Osteoblast (primary cell): ENCODE measurements at regions not wholly inside any gene's neighbourhood (a gene's known extent, or its start where the extent isn't known, plus 50 kb on each side); places are given as distances from the start of the nearest gene placed in this dataset.

Source experiments
- DNase-seq: peaks from one replicate; pipeline ENCODE4 v3.0.0; 2011; ENCODE audit warnings: low spot score, mixed read lengths; ENCODE audit not compliant: insufficient read length; ENCODE audit errors: missing footprints
- H2AFZ ChIP-seq: 2 replicates; pipeline ENCODE4 v1.6.0; 2011; ENCODE audit warnings: mild to moderate bottlenecking, low read length
- H3K27ac ChIP-seq: 2 replicates; pipeline ENCODE4 v1.5.1; 2011; ENCODE audit warnings: mild to moderate bottlenecking, low read depth, low read length, moderate library complexity
- H3K27me3 ChIP-seq: 2 replicates; pipeline ENCODE4 v1.6.0; 2012; ENCODE audit warnings: mild to moderate bottlenecking, control low read depth, inconsistent platforms, low read length, moderate library complexity; ENCODE audit not compliant: insufficient read depth
- H3K36me3 ChIP-seq: 2 replicates; pipeline ENCODE4 v1.5.1; 2011; ENCODE audit warnings: mild to moderate bottlenecking, low read length, control low read depth, moderate library complexity; ENCODE audit not compliant: insufficient read depth
- H3K4me1 ChIP-seq: 2 replicates; pipeline ENCODE4 v1.5.1; 2011; ENCODE audit warnings: mild to moderate bottlenecking, low read length, control low read depth, moderate library complexity; ENCODE audit not compliant: insufficient read depth
- H3K4me2 ChIP-seq: 2 replicates; pipeline ENCODE4 v1.6.0; 2011; ENCODE audit warnings: mild to moderate bottlenecking, low read length; ENCODE audit not compliant: insufficient read depth
- H3K4me3 ChIP-seq: fragments of 200-600 bp; sonication (generic); 3 replicates; pipeline ENCODE4 v1.5.1; 2012; ENCODE audit warnings: mild to moderate bottlenecking, low read length, inconsistent platforms; ENCODE audit not compliant: insufficient read depth
- H3K79me2 ChIP-seq: 2 replicates; pipeline ENCODE4 v1.6.0; 2012; ENCODE audit warnings: mild to moderate bottlenecking, low read length, control low read depth, inconsistent platforms; ENCODE audit not compliant: insufficient read depth
- H3K9me3 ChIP-seq: 2 replicates; pipeline ENCODE4 v1.5.1; 2011; ENCODE audit warnings: low read depth, low read length, control low read depth
- H4K20me1 ChIP-seq: 2 replicates; pipeline ENCODE4 v1.6.0; 2012; ENCODE audit warnings: mild to moderate bottlenecking, low read length, control low read depth; ENCODE audit not compliant: insufficient read depth
- CTCF ChIP-seq: IDR thresholded peaks from 2 replicates; pipeline ENCODE4 v1.5.1; 2011; ENCODE audit warnings: mild to moderate bottlenecking, low read depth, low read length, moderate library complexity; ENCODE audit errors: extremely low read depth

- Histone ChIP-seq H3K36me3 (no peaks in the 10 kb centered on the region), H3K27ac (no peak overlapping the region), H2AFZ (no peak overlapping the region), H3K9me3 (no peaks in the 10 kb centered on the region), H3K4me1 (no peaks in the 10 kb centered on the region), H3K4me2 (no peak overlapping the region), H3K27me3 (no peaks in the 10 kb centered on the region), H3K4me3 (no peak overlapping the region), H4K20me1 (no peaks in the 10 kb centered on the region), H3K79me2 (no peaks in the 10 kb centered on the region)
- DNase-seq = peak; percentile 27
- no peak for TF ChIP-seq CTCF
Observed at GRCh38 chr4:38266616-38267015, 306.4 kb downstream of the PTTG2 start.

GRCh38 chr4:38268108-38268820, 308.1 kb downstream of the PTTG2 start:
- no peak for TF ChIP-seq CTCF
- no peaks in the 10 kb centered on the region for H3K27me3 ChIP-seq

GRCh38 chr4:38268837-38269236, 308.6 kb downstream of the PTTG2 start:
- Histone ChIP-seq H3K4me2 (no peak overlapping the region), H3K4me1 (no peaks in the 10 kb centered on the region), H3K4me3 (no peak overlapping the region), H4K20me1 (no peaks in the 10 kb centered on the region), H3K27ac (no peak overlapping the region), H3K79me2 (no peaks in the 10 kb centered on the region), H2AFZ (no peak overlapping the region), H3K27me3 (no peaks in the 10 kb centered on the region), H3K36me3 (no peaks in the 10 kb centered on the region), H3K9me3 (no peaks in the 10 kb centered on the region)
- no peak for TF ChIP-seq CTCF
- DNase-seq = no peak

More at GRCh38 chr4:38268108-38268820, 308.1 kb downstream of the PTTG2 start:
- no peak for DNase-seq
- H3K27ac ChIP-seq = no peak overlapping the region
- no peaks in the 10 kb centered on the region for H4K20me1 ChIP-seq
- H3K4me3 ChIP-seq = no peak overlapping the region
- H3K9me3 ChIP-seq = no peaks in the 10 kb centered on the region
- no peak overlapping the region for H2AFZ ChIP-seq
- no peak overlapping the region for H3K4me2 ChIP-seq
- H3K36me3 ChIP-seq = no peaks in the 10 kb centered on the region
- no peaks in the 10 kb centered on the region for H3K79me2 ChIP-seq
- H3K4me1 ChIP-seq = no peaks in the 10 kb centered on the region

GRCh38 chr4:38273407-38273806, 313.2 kb downstream of the PTTG2 start:
- H3K4me2 ChIP-seq = no peak overlapping the region
- no peaks in the 10 kb centered on the region for H3K9me3 ChIP-seq
- H3K4me3 ChIP-seq = no peak overlapping the region
- no peaks in the 10 kb centered on the region for H3K36me3 ChIP-seq
- TF ChIP-seq CTCF = no peak
- no peaks in the 10 kb centered on the region for H3K27me3 ChIP-seq
- H3K27ac ChIP-seq = no peak overlapping the region
- H3K79me2 ChIP-seq = no peaks in the 10 kb centered on the region
- H3K4me1 ChIP-seq = no peaks in the 10 kb centered on the region
- H2AFZ ChIP-seq = no peak overlapping the region
- no peaks in the 10 kb centered on the region for H4K20me1 ChIP-seq
- DNase-seq = no peak
